Activated CD8-positive, alpha-beta memory T cell treated with anti-CD3 and anti-CD28 coated beads for 1 hour (primary cell): ENCODE measurements at regions not wholly inside any gene's neighbourhood (a gene's known extent, or its start where the extent isn't known, plus 50 kb on each side); places are given as distances from the start of the nearest gene placed in this dataset.
"Not testable (repeated sequence)": the region's sequence is repeated elsewhere in the genome, so short reads cannot be mapped to it uniquely, and the experiment has no call there.

Experiments used
- DNase-seq, 2 donors: peaks; one replicate each; pipeline ENCODE4 v3.0.0-alpha.2; 2020; ENCODE audit warnings: low read depth in 1 of 2; ENCODE audit errors: extremely low read depth in 1 of 2

DNA sequence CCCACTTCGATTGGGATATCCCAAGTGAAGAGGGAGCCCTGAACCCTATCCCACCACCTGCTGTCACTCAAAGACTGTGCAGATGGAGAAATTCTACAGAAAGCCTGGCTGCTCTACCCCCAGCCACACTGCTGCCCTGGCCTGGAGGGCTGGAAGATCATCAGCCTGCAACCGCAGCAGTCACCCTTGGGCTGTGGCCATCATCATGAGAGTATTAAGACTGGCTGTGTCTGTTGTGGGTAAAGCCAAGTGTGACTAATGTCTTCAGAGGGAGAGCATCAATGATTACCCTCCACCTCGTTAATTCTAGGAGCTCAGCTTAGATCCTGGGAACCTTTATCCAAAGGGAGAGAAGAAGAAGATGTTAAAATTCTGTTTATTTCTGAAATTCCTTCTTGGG lies 221.5 kb downstream of the TFCP2L1 start:
- DNase-seq: no peak

DNA sequence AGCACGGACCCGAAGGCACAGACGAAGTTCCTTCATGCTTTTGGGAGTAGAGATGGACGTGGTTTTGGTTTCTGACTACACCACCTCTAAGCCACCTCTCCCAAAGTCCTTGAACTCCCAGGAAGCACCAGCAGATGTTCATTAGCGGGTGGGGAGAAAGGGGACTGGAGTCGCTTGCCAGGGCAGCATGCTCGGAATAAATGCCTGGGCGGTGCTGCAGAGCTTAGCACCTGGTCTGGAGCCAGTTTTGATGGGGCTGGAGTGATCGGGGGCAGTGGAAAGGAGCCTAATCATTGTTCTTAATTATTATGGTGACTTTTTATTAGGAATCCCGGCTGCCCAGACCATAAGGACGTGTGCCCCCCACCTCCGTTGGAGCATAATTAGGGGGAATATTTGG lies 220.8 kb downstream of the TFCP2L1 start:
- no peak for DNase-seq

DNA sequence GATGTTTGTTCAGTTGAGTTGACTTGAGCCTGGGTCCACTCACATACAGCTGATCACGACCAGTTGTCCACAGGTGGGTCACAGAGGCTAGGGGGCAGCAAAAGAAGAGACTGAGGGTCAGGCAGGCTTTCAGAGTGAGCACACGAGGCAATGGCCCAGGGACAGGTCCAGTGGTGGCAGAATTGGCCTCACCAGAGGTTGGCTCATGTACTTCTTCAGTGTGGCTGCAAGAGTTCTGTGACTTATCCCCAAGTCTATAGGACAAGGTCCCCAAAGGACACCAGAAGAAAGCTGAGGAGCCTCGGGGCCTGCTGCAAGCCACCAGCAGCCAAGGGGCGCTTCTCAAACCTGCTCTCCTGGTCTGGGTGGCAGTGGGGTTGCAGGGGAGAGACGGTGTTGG lies 219.8 kb downstream of the TFCP2L1 start:
- no peak for DNase-seq

DNA sequence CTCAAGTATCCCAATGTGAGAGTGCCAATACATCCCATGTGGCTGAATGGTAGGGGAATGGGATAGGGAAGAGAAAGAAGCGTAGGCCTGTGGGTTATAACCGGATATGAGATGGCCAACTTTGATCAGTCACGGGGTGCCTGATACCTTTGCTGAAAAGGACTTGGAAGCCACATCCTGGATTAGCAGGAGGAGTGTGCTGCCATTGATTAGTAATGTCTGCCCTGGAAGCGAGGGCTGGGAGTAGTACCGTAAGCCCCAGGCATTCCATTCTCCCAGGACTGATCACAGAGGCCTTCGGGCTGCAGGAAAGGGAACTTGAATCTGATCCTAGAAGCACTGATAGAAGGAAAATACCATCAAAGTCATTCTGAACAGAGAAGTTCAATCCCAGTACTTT lies 218.5 kb downstream of the TFCP2L1 start:
- DNase-seq: no peak

DNA sequence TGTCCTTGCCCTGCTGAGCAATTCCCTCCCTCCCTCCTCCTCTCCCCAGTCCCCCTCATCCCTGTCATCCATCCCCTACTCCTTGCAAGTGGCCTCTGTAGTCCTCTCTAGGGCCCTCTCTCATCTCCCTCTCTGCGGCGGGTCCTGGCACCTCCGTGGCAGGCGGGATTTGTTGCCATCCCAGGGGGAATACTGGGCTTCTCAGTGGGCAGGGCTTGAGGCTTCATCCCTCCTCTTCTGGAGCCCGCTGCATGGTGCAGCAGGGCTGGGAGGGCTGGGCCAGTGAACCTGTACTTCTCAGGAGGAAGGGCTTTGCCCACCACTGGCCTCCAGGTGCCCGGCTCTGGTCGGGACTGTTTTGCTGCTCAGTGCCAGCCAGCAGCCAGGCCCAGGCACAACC lies 216.2 kb downstream of the TFCP2L1 start:
- DNase-seq: no peak

DNA sequence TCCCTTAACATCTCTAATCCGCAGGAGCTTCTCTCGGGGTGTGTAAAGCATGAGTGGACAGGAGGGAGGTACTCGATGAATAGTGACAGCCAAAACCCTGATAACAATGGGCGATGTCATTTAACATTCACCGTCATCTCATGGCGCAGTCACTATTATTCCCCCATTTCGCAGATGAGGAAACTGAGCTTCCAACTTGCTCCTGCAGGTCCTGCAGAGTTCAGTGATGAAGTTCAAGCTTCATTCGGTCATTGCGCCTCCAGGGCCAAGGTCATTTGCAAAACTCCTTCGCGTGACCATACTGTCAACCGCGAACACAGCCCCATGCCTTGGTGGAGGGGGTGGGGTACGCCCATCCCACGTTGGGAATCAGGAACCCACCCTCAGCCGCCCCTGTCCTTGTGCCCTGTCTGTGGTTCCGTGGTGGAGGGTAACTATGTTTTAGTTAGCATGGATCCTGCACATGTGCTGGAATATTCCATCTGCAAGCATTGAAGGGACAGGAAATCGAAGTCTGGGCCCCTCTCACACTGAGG lies 215.5 kb downstream of the TFCP2L1 start:
- no peak for DNase-seq

DNA sequence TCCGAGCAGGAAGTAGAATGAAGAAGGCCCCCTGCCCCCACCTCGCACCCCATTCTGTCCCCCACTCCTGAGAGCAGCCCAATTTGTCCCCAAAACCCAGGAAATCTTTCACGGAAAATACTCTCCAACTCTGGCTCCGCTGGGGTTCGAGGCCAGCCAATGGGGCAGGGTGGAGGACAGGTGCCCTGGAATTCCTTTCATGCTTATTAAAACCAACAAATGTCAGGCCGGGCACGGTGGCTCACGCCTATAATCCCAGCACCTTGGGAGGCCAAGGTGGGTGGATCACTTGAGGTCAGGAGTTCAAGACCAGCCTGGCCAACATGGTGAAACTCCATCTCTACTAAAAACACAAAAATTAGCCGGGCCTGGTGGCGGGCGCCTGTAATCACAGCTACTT lies 214.9 kb downstream of the TFCP2L1 start:
- not testable (repeated sequence) for DNase-seq

DNA sequence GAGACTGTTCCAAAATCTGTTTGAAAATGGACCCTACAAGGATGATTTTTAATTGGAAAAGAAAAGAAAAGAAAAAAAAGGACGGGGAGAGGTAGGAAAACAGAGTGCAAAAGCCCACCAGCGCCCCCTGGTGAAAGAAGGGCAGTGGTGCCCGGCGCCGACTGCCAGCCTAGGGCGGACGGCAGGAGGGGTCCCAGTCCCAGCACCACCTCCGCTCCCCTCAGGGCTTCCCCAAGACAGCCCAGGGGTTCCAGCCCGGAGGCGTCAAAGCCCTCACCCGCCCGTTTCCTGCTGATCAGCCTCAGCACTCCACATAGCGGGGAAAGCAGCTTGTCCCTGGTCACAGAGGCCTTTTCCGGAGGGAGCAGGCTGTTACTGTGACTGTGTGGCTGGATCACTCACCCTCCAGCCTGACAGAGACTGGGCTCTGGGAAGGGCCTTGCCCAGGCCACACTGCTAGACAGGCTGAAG lies 213.9 kb downstream of the TFCP2L1 start:
- no peak for DNase-seq

DNA sequence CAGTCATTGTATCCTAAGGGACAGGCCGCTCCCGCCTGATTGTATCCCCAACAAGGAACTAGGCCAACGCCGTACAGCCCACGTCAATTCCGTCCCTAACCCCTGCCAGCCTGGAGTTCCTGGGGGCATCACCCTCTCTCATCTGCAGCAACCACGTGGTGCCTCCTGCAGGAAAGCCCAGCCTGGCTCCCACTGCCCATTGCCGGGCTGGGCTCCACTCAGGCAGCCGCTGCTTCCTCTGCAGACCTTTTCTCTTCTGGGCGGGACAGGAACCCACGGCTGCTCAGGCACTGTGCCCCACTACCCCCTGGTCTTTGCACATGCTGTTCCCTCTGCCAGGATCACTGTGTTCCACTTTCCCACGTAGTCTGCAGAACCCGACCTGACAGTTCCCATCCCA lies 212.2 kb downstream of the TFCP2L1 start:
- DNase-seq: no peak

DNA sequence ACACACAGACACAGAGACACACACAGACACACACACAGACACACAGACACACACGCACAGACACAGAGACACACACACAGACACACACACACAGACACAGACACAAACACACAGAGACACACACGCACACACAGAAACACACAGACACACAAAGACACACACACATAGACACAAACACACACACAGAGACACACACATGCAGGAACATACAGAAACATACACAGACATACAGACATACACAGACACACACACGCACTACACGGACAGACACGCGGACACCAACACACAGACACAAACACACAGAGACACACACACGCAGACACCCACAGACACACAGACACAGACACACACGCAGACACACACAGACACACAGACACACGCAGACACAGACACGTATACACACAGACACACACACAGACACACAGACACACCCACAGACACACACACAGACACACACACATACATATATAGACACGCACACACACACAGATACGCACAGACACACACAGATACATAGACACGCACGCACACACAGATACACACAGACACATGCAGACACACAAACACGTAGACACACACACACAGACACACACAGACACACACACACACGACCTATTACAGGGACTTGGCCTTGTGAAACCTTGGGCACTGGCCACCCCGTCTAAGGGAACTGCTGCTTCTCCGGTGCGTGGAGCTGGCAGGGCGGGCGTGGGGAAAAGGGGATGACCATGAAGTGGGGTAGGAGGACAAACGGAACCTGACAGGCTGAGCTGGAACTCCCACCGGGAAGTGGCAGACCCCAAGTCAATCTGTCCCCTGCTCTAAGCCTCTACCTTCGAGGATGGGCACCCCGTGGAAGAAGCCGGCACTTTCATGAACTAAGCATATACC lies 211.4 kb downstream of the TFCP2L1 start:
- DNase-seq: no peak

DNA sequence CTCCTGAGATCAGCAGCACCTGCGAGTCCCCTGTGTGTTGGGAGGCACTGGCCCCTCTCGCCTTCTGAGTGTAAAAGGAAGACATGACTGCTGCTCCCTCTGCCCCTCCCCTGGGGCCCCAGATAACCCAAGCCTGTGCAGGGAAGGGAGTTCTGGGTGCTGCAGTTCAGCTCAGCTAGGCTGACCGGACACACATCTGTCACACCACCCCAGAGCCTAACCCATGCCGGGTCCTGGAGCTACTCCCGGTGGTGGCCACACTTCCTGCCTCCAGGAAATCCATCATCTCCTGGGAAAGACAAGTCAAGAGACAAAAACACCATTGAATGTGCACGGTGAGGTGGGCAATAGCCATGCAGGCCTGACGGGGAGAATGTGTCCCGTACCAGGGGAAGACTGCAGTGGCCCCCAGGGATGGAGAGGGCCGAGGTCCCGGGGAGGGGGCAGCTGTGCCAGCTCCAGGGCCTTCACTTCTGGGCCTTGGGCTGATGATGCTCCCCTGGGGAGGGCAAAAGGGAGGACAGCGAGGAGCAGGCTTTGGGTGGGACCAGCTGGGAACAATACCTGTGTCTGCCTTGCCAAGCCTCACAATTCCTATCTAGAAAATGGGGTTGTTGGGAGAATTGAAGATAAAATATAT lies 210.6 kb downstream of the TFCP2L1 start:
- no peak for DNase-seq

DNA sequence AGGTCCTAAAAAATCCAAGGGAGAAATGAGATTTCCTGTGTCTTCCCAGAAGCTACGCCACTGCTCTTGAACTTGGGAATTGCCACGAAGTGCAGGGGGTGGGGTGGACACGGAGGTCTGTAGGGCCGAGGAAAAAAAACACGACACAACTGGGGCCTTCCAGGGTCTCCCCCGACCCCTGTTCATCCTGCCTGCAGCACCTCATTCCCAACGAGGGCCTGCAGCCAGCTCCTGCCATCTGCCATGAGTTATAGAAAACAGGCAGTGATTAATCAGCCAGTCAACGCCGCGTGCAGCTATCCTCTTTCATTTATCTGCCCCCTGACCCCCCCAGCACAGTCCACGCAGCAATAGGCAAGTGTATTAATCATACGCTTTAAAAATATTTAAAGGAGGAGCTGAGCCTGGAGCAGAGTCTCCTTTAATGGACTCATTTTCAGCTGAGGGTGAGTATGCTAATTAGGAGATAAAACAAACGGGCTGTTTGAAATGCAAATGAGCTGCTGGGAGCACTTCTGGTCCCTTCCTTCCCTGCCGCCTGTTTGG lies 209.9 kb downstream of the TFCP2L1 start:
- DNase-seq: no peak

DNA sequence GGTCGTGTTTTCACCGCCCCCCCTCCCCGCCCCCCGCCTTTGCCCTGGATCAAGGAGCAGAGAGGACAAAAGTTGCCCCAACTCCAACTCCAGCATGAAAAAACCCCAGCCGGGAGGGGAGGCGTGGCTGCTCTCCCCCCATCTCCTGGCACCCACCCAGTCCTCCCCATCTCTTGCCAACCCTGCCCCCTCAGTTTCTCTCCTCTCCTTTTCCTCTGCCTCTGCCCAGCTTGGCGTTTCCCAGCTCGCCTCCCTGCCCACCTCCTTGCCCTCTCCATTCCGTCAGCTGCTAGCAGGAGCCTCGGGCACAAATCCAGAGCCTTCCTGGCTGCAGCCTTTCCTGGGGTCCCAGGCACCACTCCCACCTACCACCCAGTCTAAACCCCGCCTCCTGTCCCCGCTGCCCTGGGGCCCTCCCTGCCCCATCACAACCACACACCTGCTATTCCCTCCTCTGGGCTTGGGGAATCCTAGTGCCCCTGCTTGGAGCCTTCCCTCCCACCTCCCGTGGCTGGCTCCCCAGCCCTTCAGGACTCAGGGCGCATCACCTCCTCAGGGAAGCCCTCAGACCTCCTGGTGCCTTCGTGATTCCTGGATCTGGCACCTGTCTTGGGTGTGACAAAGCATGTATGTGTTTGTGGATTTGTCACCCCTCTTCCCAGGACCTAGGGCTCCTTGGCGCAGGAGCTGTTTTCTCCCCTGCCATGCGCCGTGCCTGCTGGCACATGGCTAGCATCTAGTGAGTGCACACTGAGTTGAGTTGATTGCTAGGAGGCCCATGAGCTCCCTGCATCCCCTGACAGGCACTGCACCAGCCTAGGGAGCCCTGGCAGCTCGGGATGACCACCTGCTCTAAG lies 209.1 kb downstream of the TFCP2L1 start:
- DNase-seq: no peak

DNA sequence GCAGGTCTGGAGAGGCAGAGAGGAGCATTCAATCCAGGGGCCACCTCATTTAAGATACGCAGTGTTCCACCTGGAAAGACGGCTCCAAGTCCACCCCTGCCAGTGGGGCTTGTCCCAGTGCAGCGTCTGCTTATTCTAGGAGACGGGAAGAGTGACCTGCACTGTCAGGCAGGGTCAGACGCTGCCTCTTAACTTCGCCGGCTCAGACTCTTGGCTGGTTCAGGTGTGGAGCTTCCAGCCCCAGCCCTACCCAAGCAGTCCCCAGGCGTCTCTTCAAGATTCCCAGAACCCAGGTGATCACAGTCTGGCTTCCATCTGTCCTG lies 208.5 kb downstream of the TFCP2L1 start:
- DNase-seq: no peak

DNA sequence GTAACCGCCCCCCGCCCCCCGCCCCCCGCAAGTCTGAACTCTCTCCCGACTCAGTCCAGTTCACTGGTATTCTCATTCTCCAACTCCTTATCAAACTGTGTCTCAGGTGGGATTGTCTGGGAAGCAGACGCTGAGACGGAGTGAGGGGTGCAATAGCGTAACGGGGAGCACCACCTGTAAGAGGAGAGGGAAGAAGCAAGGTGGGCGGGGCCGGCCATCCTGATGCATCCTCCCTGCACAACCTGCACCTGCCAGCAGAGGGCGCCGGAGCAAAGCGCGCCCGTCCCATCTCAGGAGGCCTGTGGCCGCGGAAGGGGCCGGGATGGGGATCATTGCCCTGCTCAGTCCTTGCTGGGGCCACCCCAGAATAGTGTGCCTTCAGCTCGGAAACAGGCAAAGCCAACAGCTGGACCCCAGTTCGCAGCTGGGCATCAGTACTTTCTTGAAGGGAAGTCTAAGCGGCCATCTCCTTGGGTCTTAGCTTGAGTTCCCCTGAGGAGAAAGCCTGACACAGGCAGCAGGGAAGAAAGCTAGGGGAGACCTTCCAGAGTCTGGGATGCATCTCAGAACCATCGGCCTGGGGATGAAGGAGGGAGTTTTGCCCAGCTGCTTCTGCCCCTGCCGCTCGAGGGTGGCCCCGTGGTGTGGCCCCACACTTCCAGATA lies 208.0 kb downstream of the TFCP2L1 start:
- DNase-seq: peak; percentile 7 to 49

DNA sequence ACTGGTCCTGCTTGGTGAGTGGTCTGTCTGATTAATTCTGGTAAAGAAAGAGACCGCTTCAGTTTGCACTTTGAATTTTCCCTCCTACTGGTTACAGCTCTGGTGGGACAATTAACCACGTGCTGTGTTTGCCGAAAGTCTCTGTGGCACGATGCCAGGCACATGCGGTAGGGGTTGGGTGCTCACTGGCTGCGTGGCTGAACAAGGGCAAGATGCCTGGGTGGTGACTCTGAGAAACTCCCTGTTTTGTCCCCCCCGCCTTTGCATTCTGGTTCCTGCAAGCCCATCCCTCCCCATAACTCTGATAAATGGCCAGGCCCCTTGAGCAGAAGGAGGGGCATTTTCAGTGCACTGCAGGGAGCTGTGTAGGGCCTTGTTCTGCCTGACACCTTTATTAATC lies 206.1 kb downstream of the TFCP2L1 start:
- DNase-seq: no peak

DNA sequence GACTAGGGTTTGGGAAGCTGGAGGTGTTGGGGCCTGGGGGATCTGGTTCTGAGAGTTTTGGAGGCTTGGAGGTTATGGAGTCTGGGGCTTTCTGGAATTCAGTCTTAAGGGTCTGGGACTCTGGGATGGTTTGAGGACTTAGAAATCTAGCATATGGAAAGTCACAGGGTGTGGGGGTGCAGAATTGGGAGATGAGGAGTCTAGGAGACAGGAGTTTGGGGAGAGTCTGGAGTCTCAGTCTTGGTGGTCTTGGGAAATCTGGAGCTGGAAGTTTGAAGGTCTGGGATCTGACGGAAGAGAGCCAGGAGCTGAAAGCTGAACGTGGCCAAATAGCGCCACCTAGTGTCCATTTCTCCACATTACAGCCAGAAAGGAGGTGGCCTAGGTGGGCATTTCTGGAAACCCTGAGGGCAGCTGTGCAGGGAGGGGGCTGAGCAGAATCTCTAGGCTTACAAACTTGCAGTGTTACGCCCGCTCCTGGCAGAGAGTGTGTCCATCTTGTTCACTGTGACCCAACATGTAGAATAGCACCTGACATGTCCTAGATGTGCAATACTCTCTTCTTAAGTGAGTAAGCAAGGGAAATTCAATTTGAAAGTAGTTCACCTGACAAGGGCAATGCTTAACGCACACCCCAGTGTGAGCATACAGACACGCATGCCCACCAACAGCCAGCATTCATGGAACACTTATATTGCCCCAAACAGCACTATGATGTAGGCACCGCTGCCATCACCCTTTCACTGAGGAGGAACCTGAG lies 204.8 kb downstream of the TFCP2L1 start:
- DNase-seq: peak in 1 of 2 donors; percentile 2

DNA sequence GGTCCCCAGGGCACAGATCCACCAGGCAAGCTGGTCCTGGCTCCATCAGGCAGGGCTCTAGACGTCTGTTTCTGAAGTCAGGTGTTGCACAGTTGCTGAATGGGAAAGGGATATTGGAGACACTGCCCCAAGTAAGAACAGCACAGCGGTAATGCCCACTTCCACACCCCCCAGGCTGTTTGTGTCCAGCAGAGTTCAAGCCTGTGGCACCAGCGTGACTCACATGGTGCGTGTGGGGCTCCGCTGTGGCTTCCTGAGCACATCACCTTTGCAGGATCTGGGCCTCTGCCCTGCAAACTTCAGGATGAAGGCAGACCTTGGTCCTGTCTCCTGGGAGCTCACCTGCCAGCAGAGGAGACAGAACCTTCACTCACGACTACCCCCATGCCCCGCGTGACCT lies 203.3 kb downstream of the TFCP2L1 start:
- DNase-seq: no peak

DNA sequence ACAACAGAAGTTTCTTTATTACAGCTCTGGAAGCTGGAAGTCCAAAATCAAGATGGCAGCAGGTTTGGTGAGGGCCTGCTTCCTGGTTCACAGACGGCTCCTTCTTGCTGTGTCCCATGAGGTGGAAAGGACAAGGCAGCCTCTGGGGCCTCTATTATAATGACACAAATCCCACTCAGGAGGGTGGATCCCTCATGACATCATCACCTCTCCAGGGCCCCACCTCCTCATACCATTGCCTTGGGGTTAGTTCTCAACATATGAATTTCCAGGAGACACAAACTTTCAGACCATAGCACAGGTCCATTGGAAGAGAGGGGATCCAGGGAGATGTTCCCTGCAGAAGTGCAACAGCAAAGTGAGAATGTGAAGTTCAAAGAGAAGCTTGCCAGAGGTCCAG lies 202.8 kb downstream of the TFCP2L1 start:
- no peak for DNase-seq
